Parathyroid adenoma (tissue), 2 donors: ENCODE measurements at regions not wholly inside any gene's neighbourhood (a gene's known extent, or its start where the extent isn't known, plus 50 kb on each side); places are given as distances from the start of the nearest gene placed in this dataset.

Experiments used
- H2AFZ ChIP-seq: fragments of 300-600 bp; sonication (generic); one replicate; pipeline ENCODE4 v1.7.0; 2017; ENCODE audit warnings: antibody characterized with exemption, mild to moderate bottlenecking
- H3K27ac ChIP-seq: fragments of 300-600 bp; sonication (generic); one replicate; pipeline ENCODE4 v1.7.0; 2017
- H3K27me3 ChIP-seq: fragments of 300-600 bp; sonication (generic); one replicate; pipeline ENCODE4 v1.7.0; 2017; ENCODE audit warnings: low read length; ENCODE audit not compliant: control insufficient read depth, insufficient read depth
- H3K36me3 ChIP-seq: fragments of 300-600 bp; sonication (generic); one replicate; pipeline ENCODE4 v1.7.0; 2017; ENCODE audit warnings: low read length; ENCODE audit not compliant: control insufficient read depth, insufficient read depth
- H3K4me1 ChIP-seq: fragments of 300-600 bp; sonication (generic); one replicate; pipeline ENCODE4 v1.7.0; 2017; ENCODE audit warnings: control low read depth
- H3K4me2 ChIP-seq: fragments of 300-600 bp; sonication (generic); one replicate; pipeline ENCODE4 v1.7.0; 2017; ENCODE audit warnings: low read length
- H3K4me3 ChIP-seq: fragments of 300-600 bp; sonication (generic); one replicate; pipeline ENCODE4 v1.7.0; 2017; ENCODE audit warnings: low read depth, low read length
- H3K79me2 ChIP-seq: fragments of 300-600 bp; sonication (generic); one replicate; pipeline ENCODE4 v1.7.0; 2017; ENCODE audit warnings: control low read depth
- H3K9ac ChIP-seq: fragments of 300-600 bp; sonication (generic); one replicate; pipeline ENCODE4 v1.7.0; 2017; ENCODE audit warnings: mild to moderate bottlenecking
- H3K9me3 ChIP-seq: fragments of 300-600 bp; sonication (generic); one replicate; pipeline ENCODE4 v1.7.0; 2017; ENCODE audit warnings: low read length; ENCODE audit not compliant: control insufficient read depth
- TF ChIP-seq, protein P1 (sequence below): fragments of 300-600 bp; sonication (generic); IDR thresholded peaks from one replicate; pipeline ENCODE4 v1.7.0; 2017; ENCODE audit warnings: antibody characterized with exemption, mild to moderate bottlenecking
- donor health status: primary hyperparathyroidism.

DNA sequence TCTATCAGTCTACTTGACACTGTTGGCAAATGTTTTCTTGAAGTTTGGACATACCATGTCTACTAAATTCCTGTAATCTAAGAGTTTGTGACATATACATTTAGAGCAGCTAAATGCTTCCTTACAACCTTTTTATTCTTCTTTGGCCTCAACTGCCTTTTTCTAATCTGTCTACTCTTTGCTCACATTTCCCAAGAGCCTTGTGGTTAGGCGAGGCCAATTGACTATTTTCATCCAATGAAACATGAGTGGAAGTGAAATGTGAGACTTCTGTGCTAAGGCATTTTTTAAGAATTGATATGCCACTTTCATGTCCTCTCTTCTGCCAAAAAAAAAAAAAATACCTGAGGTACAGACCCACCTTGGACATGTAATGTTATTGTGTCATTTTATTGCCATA lies 158.2 kb upstream of the MCHR2 start:
- no peaks in the 10 kb centered on the region for H3K79me2 ChIP-seq
- H3K4me2 ChIP-seq, result no peak overlapping the region
- H3K9me3 ChIP-seq, result no peaks in the 10 kb centered on the region
- no peaks in the 10 kb centered on the region for H3K27me3 ChIP-seq
- no peaks in the 10 kb centered on the region for H3K4me1 ChIP-seq
- H3K4me3 ChIP-seq, result no peak overlapping the region
- H2AFZ ChIP-seq, result no peak overlapping the region
- TF ChIP-seq, protein P1, sequence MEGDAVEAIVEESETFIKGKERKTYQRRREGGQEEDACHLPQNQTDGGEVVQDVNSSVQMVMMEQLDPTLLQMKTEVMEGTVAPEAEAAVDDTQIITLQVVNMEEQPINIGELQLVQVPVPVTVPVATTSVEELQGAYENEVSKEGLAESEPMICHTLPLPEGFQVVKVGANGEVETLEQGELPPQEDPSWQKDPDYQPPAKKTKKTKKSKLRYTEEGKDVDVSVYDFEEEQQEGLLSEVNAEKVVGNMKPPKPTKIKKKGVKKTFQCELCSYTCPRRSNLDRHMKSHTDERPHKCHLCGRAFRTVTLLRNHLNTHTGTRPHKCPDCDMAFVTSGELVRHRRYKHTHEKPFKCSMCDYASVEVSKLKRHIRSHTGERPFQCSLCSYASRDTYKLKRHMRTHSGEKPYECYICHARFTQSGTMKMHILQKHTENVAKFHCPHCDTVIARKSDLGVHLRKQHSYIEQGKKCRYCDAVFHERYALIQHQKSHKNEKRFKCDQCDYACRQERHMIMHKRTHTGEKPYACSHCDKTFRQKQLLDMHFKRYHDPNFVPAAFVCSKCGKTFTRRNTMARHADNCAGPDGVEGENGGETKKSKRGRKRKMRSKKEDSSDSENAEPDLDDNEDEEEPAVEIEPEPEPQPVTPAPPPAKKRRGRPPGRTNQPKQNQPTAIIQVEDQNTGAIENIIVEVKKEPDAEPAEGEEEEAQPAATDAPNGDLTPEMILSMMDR, result no peak
- H3K36me3 ChIP-seq, result no peaks in the 10 kb centered on the region
- H3K27ac ChIP-seq, result no peak overlapping the region
- no peak overlapping the region for H3K9ac ChIP-seq

DNA sequence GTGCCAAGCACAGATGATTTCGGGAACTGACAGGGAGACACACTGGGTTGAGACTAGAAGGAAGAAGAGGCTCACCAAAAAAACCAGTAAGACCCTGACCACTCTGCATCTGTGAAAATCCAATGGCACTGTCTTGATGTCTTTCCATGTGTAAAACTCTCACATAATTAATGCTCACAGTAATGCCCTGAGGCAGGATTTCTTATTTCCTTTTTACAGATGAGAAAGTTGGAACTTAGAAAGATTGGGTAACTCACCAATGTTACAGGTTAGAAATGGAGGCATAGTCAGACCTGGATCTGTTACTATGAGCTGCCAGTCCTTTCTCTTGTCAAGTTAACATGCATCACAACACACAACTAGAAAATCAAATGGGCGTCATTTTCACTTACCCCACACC lies 151.0 kb upstream of the MCHR2 start:
- H2AFZ ChIP-seq, result no peak overlapping the region
- H3K9ac ChIP-seq, result no peak overlapping the region
- no peaks in the 10 kb centered on the region for H3K27me3 ChIP-seq
- H3K4me2 ChIP-seq, result no peak overlapping the region
- H3K4me1 ChIP-seq, result no peaks in the 10 kb centered on the region
- TF ChIP-seq, protein P1, result no peak
- H3K36me3 ChIP-seq, result no peaks in the 10 kb centered on the region
- H3K27ac ChIP-seq, result no peak overlapping the region
- H3K9me3 ChIP-seq, result no peaks in the 10 kb centered on the region
- no peak overlapping the region for H3K4me3 ChIP-seq
- H3K79me2 ChIP-seq, result no peaks in the 10 kb centered on the region

DNA sequence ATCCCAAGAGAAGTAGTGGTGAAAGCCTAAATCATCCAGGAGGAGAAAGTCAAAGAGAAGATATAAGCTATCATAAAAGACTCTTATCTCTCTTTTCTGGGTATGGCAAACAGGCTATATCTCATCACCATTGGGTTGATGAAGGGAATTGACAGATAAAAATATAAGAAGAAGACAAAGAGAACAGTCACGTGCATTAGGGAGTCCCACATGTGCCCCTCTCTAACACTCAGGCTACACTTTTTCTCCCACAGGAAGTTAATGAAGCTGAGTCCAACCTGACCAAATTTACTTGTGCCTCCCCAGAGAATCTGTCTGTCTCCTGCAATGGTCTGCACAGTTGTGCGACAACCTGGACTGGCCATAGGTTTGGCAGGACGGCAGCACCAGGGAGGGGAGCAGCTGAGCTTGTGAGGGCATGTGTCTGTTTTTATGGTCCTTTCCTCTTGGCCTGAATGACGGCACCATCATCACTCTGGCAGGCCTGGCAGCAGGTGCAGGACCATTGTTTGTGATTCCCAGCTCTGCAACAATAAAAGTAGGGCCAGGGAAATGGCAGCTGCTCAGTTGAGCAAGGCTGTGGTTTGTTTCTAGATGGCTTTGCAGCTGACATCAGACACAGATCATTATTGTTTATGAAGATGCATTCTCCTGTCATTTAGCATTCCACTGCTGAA lies 144.5 kb upstream of the MCHR2 start:
- Histone ChIP-seq H3K9me3 (no peaks in the 10 kb centered on the region), H2AFZ (no peak overlapping the region), H3K4me2 (no peak overlapping the region), H3K27me3 (no peaks in the 10 kb centered on the region), H3K36me3 (no peaks in the 10 kb centered on the region), H3K9ac (no peak overlapping the region), H3K4me1 (no peaks in the 10 kb centered on the region), H3K4me3 (no peak overlapping the region), H3K79me2 (no peaks in the 10 kb centered on the region), H3K27ac (no peak overlapping the region)
- TF ChIP-seq, protein P1, result no peak

DNA sequence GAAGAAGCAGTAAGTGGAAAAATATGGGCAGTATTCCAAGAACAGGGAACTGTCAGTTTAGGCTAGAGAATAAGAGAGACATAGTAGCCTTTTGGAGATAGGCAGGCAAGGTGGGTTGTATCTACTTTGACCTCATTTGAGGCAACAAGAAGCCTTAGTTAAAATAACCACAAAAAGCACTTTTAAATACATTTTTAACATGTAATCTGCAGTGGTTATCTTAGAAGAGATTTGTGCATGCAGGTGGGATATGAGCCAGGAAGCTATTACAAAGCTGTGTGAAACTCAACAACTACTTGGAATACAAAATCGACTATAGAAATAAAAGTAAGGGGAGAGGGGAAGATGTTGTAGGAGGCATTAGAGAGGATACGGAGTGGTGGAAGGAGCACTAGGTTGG lies 143.7 kb upstream of the MCHR2 start:
- Histone ChIP-seq H3K4me1 (no peaks in the 10 kb centered on the region), H3K27me3 (no peaks in the 10 kb centered on the region), H2AFZ (no peak overlapping the region), H3K9ac (no peak overlapping the region), H3K4me3 (no peak overlapping the region), H3K9me3 (no peaks in the 10 kb centered on the region), H3K36me3 (no peaks in the 10 kb centered on the region), H3K4me2 (no peak overlapping the region), H3K27ac (no peak overlapping the region), H3K79me2 (no peaks in the 10 kb centered on the region)
- TF ChIP-seq, protein P1, result no peak

DNA sequence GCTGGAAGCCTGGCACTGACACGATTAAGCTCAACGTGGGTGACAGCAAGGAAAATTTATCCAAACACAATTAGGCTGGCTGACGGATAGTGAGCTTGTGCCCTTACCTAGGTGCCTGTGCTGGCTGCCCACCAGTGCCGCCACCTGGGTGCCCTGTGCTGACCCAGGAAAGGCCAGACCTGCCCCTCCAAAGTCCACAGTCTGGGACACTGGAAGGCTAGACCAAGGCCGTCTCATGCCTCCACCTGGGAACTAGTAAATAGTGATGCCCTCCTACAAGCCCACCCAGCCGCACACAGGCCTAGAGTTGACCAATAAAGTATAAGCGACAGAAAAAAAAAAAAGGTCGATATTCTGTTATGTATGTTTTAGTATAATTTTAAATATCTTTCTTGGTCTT lies 142.6 kb upstream of the MCHR2 start:
- Histone ChIP-seq H3K9me3 (no peaks in the 10 kb centered on the region), H3K36me3 (no peaks in the 10 kb centered on the region), H3K4me3 (no peak overlapping the region), H3K9ac (no peak overlapping the region), H3K27ac (no peak overlapping the region), H3K4me1 (no peaks in the 10 kb centered on the region), H3K27me3 (no peaks in the 10 kb centered on the region), H2AFZ (no peak overlapping the region), H3K4me2 (no peak overlapping the region), H3K79me2 (no peaks in the 10 kb centered on the region)
- TF ChIP-seq, protein P1, result no peak
